DND-41 (cell line): ENCODE measurements at regions not wholly inside any gene's neighbourhood (a gene's known extent, or its start where the extent isn't known, plus 50 kb on each side); places are given as distances from the start of the nearest gene placed in this dataset.

Experiments
- ATAC-seq: fragments of 200-7000 bp; cut with Tn5 transposase; 3 replicates; pipeline ENCODE4 v1.9.1; 2021; ENCODE audit warnings: low read depth; ENCODE audit not compliant: insufficient read depth
- DNase-seq: peaks from one replicate; pipeline ENCODE4 v3.0.0-alpha.2; 2020
- H2AFZ ChIP-seq: 2 replicates; pipeline ENCODE4 v1.6.0; 2012; ENCODE audit warnings: low read depth, low read length
- H3K27ac ChIP-seq: 2 replicates; pipeline ENCODE4 v1.5.1; 2012; ENCODE audit warnings: low read length, inconsistent platforms
- H3K27me3 ChIP-seq: fragments of 200-600 bp; sonication (generic); 2 replicates; pipeline ENCODE4 v1.6.0; 2012; ENCODE audit warnings: low read length, mild to moderate bottlenecking, inconsistent platforms; ENCODE audit not compliant: insufficient read depth, poor library complexity
- H3K36me3 ChIP-seq: 2 replicates; pipeline ENCODE4 v1.5.1; 2012; ENCODE audit warnings: low read length, inconsistent platforms; ENCODE audit not compliant: insufficient read depth
- H3K4me1 ChIP-seq: 2 replicates; pipeline ENCODE4 v1.5.1; 2012; ENCODE audit warnings: mild to moderate bottlenecking, low read length; ENCODE audit not compliant: insufficient read depth
- H3K4me2 ChIP-seq: 2 replicates; pipeline ENCODE4 v1.6.0; 2012; ENCODE audit warnings: mild to moderate bottlenecking, moderate library complexity, low read length, inconsistent platforms; ENCODE audit not compliant: insufficient read depth
- H3K4me3 ChIP-seq, 2 experiments: fragments of 200-600 bp in 1 of 2; shearing (Covaris generic) in 1 of 2; 2 replicates each; pipeline ENCODE4 v1.5.1; 2012 to 2016; ENCODE audit warnings: inconsistent platforms in 2 of 2, low read length in 2 of 2, mild to moderate bottlenecking in 2 of 2, low read depth in 1 of 2, moderate library complexity in 1 of 2
- H3K79me2 ChIP-seq: 2 replicates; pipeline ENCODE4 v1.6.0; 2012; ENCODE audit warnings: low read length, inconsistent platforms; ENCODE audit not compliant: insufficient read depth
- H3K9ac ChIP-seq: 2 replicates; pipeline ENCODE4 v1.6.0; 2012; ENCODE audit warnings: low read depth, mild to moderate bottlenecking, inconsistent platforms, low read length, moderate library complexity
- H3K9me3 ChIP-seq: 2 replicates; pipeline ENCODE4 v1.5.1; 2012; ENCODE audit warnings: low read length, moderate library complexity, mild to moderate bottlenecking, inconsistent platforms; ENCODE audit not compliant: insufficient read depth, severe bottlenecking
- H4K20me1 ChIP-seq: 2 replicates; pipeline ENCODE4 v1.6.0; 2012; ENCODE audit warnings: low read length; ENCODE audit not compliant: insufficient read depth
- CTCF ChIP-seq: IDR thresholded peaks from 2 replicates; pipeline ENCODE4 v1.5.1; 2012; ENCODE audit warnings: borderline replicate concordance, low read length, moderate library complexity, mild to moderate bottlenecking; ENCODE audit not compliant: poor library complexity, severe bottlenecking; ENCODE audit errors: extremely low read depth
- EZH2 ChIP-seq: IDR thresholded peaks from 3 replicates; pipeline ENCODE4 v1.6.1; 2012; ENCODE audit warnings: borderline replicate concordance, low read depth, mild to moderate bottlenecking, moderate library complexity, low read length, inconsistent platforms; ENCODE audit not compliant: severe bottlenecking

- Histone ChIP-seq H4K20me1 (no peaks in the 10 kb centered on the region), H3K4me2 (no peak overlapping the region), H2AFZ (no peak overlapping the region), H3K79me2 (no peaks in the 10 kb centered on the region), H3K9me3 (no peaks in the 10 kb centered on the region), H3K27me3 (no peaks in the 10 kb centered on the region), H3K4me3 (no peak overlapping the region), H3K9ac (no peak overlapping the region), H3K27ac (no peak overlapping the region), H3K4me1 (no peaks in the 10 kb centered on the region), H3K36me3 (no peaks in the 10 kb centered on the region)
- no peak for ATAC-seq
- DNase-seq: no peak
- TF ChIP-seq CTCF (no peak), EZH2 (no peak)
These were observed 210.0 kb upstream of the IGFBP7 start for GRCh38 chr4:57320217-57320616.

GRCh38 chr4:57318703-57319102 is 208.5 kb upstream of the IGFBP7 start:
- H3K9ac ChIP-seq: no peak overlapping the region
- no peaks in the 10 kb centered on the region for H3K4me1 ChIP-seq
- no peaks in the 10 kb centered on the region for H3K9me3 ChIP-seq
- H3K27ac ChIP-seq: no peak overlapping the region
- H4K20me1 ChIP-seq: no peaks in the 10 kb centered on the region
- no peaks in the 10 kb centered on the region for H3K36me3 ChIP-seq
- H3K27me3 ChIP-seq: no peaks in the 10 kb centered on the region
- H3K4me2 ChIP-seq: no peak overlapping the region
- DNase-seq (no peak), ATAC-seq (no peak)
- H3K79me2 ChIP-seq: no peaks in the 10 kb centered on the region
- TF ChIP-seq EZH2 (no peak), CTCF (no peak)
- no peak overlapping the region for H3K4me3 ChIP-seq
- H2AFZ ChIP-seq: no peak overlapping the region

- H3K9me3 ChIP-seq: no peaks in the 10 kb centered on the region
- no peaks in the 10 kb centered on the region for H3K79me2 ChIP-seq
- no peak for TF ChIP-seq EZH2
- TF ChIP-seq CTCF: no peak
- no peak overlapping the region for H3K9ac ChIP-seq
- H3K36me3 ChIP-seq: no peaks in the 10 kb centered on the region
- no peak overlapping the region for H2AFZ ChIP-seq
- no peak for ATAC-seq
- no peak overlapping the region for H3K27ac ChIP-seq
- no peak overlapping the region for H3K4me3 ChIP-seq
- no peaks in the 10 kb centered on the region for H3K27me3 ChIP-seq
- H3K4me1 ChIP-seq: no peaks in the 10 kb centered on the region
- no peaks in the 10 kb centered on the region for H4K20me1 ChIP-seq
- no peak for DNase-seq
- no peak overlapping the region for H3K4me2 ChIP-seq
These were observed 204.5 kb upstream of the IGFBP7 start for GRCh38 chr4:57314636-57315035.

GRCh38 chr4:57312296-57312695 is 202.1 kb upstream of the IGFBP7 start:
- Histone ChIP-seq H3K27me3 (no peaks in the 10 kb centered on the region), H3K9ac (no peak overlapping the region), H2AFZ (no peak overlapping the region), H4K20me1 (no peaks in the 10 kb centered on the region), H3K9me3 (no peaks in the 10 kb centered on the region), H3K36me3 (no peaks in the 10 kb centered on the region), H3K4me2 (no peak overlapping the region), H3K27ac (no peak overlapping the region), H3K4me1 (no peaks in the 10 kb centered on the region), H3K79me2 (no peaks in the 10 kb centered on the region), H3K4me3 (no peak overlapping the region)
- ATAC-seq (no peak), DNase-seq (no peak)
- TF ChIP-seq CTCF: no peak
- TF ChIP-seq EZH2: no peak
